GM19324 (cell line): ENCODE measurements at regions not wholly inside any gene's neighbourhood (a gene's known extent, or its start where the extent isn't known, plus 50 kb on each side); places are given as distances from the start of the nearest gene placed in this dataset.
"Not testable (repeated sequence)": the region's sequence is repeated elsewhere in the genome, so short reads cannot be mapped to it uniquely, and the experiment has no call there.

Experiments
- ATAC-seq: cut with Tn5 transposase; IDR thresholded peaks from one replicate; pipeline ENCODE4 v1.9.1; 2021; ENCODE audit warnings: mild to moderate bottlenecking, moderate library complexity; ENCODE audit not compliant: unreplicated experiment, low FRiP score

GRCh38 chr11:81377418-81377817, 1356.2 kb downstream of the FAM181B start:
- no peak for ATAC-seq

GRCh38 chr11:81373986-81374385, 1359.7 kb downstream of the FAM181B start:
- no peak for ATAC-seq

GRCh38 chr11:81368192-81368591, 1365.5 kb downstream of the FAM181B start:
- no peak for ATAC-seq

GRCh38 chr11:81365496-81365895, 1368.2 kb downstream of the FAM181B start:
- ATAC-seq = no peak

- no peak for ATAC-seq
Observed at GRCh38 chr11:81359476-81359875, 1374.2 kb downstream of the FAM181B start.

GRCh38 chr11:81345609-81346008, 1388.1 kb downstream of the FAM181B start:
- no peak for ATAC-seq

GRCh38 chr11:81342966-81343365, 1390.7 kb downstream of the FAM181B start:
- ATAC-seq = no peak

- no peak for ATAC-seq
Observed at GRCh38 chr11:81340225-81340624, 1393.4 kb downstream of the FAM181B start.

GRCh38 chr11:81339521-81339920, 1394.1 kb downstream of the FAM181B start:
- no peak for ATAC-seq

GRCh38 chr11:81337756-81338155, 1395.9 kb downstream of the FAM181B start:
- no peak for ATAC-seq

- no peak for ATAC-seq
Observed at GRCh38 chr11:81332276-81332675, 1401.4 kb downstream of the FAM181B start.

GRCh38 chr11:81331611-81332235, 1401.9 kb downstream of the FAM181B start:
- ATAC-seq = no peak

- no peak for ATAC-seq
Observed at GRCh38 chr11:81331088-81331487, 1402.6 kb downstream of the FAM181B start.

GRCh38 chr11:81303038-81303664, 1430.5 kb downstream of the FAM181B start:
- no peak for ATAC-seq

GRCh38 chr11:81301166-81301830, 1432.4 kb downstream of the FAM181B start:
- ATAC-seq = no peak

- no peak for ATAC-seq
Observed at GRCh38 chr11:81286959-81287358, 1446.7 kb downstream of the FAM181B start.

- no peak for ATAC-seq
Observed at GRCh38 chr11:81286550-81286949, 1447.1 kb downstream of the FAM181B start.

GRCh38 chr11:81280228-81280627, 1453.4 kb downstream of the FAM181B start:
- ATAC-seq = not testable (repeated sequence)

GRCh38 chr11:81278991-81279390, 1454.7 kb downstream of the FAM181B start:
- no peak for ATAC-seq

- no peak for ATAC-seq
Observed at GRCh38 chr11:81270686-81271085, 1463.0 kb downstream of the FAM181B start.

GRCh38 chr11:81267246-81267645, 1466.4 kb downstream of the FAM181B start:
- ATAC-seq = no peak

- no peak for ATAC-seq
Observed at GRCh38 chr11:81259471-81259870, 1474.2 kb downstream of the FAM181B start.
